ENCODE measurements at regions not wholly inside any gene's neighbourhood (a gene's known extent, or its start where the extent isn't known, plus 50 kb on each side); places are given as distances from the start of the nearest gene placed in this dataset.
"Not testable (repeated sequence)": the region's sequence is repeated elsewhere in the genome, so short reads cannot be mapped to it uniquely, and the experiment has no call there.

GRCh38 chr16:88140195-88140594, 189.0 kb downstream of the BANP start:
- TF ChIP-seq CTCF (IDR thresholded peaks at IDR 0.05); EZH2 (IDR thresholded peaks at IDR 0.05; ENCODE audit: borderline replicate concordance, insufficient read depth, low read depth, low read length, poor library complexity, severe bottlenecking): not testable (repeated sequence)
